ENCODE measurements at regions not wholly inside any gene's neighbourhood (a gene's known extent, or its start where the extent isn't known, plus 50 kb on each side); places are given as distances from the start of the nearest gene placed in this dataset.

GRCh38 chr11:34816698-34817213 lies 99.4 kb downstream of the APIP start:
- Histone ChIP-seq H3K9me3 (ENCODE audit: control insufficient read depth, insufficient read depth, low read depth, low read length) (peaks cover 7% of the 10 kb centered on the region; the same call in 1 of the 2 replicates), H3K27ac (ENCODE audit: low read length) (no peak overlapping the region), H3K4me3 (ENCODE audit: low read depth in 2 of 2, low read length in 2 of 2) (no peak overlapping the region), H3K4me1 (ENCODE audit: control insufficient read depth, insufficient read depth, low read length) (no peaks in the 10 kb centered on the region), H3K27me3 (ENCODE audit: control insufficient read depth, insufficient read depth, low read length) (no peaks in the 10 kb centered on the region), H3K36me3 (ENCODE audit: control insufficient read depth, insufficient read depth, low read length) (no peaks in the 10 kb centered on the region)
- ATAC-seq, result no peak
- intact Hi-C loops (cut with micrococcal nuclease; ENCODE audit: unreplicated experiment) (no loop called here), in situ Hi-C loops (cut with HindIII; ENCODE audit: low pct_unique_long_range_greater_than_20kb, low sequenced_read_pairs) (no loop called here)
- no peak for TF ChIP-seq SIN3A (IDR thresholded peaks at IDR 0.05; ENCODE audit: borderline replicate concordance, insufficient read depth, low read depth, low read length)
- TF ChIP-seq CTCF (IDR thresholded peaks at IDR 0.05), result no peak
- TF ChIP-seq REST (IDR thresholded peaks at IDR 0.05; ENCODE audit: insufficient read depth in 1 of 2, low read depth in 2 of 2, low read length in 1 of 2), result no peak
- TF ChIP-seq TCF7L2 (IDR thresholded peaks at IDR 0.05; ENCODE audit: low read depth, low read length), result no peak
- TF ChIP-seq POLR2AphosphoS5 (IDR thresholded peaks at IDR 0.05; ENCODE audit: low read depth, low read length), result no peak
- no TSS peak for BruUV-seq (replicated peaks)
- CTCF ChIA-PET, result no interaction called here
- POLR2A ChIA-PET, result no interaction called here
- DNase-seq (ENCODE audit: low read depth, low spot score), result no peak

DNA sequence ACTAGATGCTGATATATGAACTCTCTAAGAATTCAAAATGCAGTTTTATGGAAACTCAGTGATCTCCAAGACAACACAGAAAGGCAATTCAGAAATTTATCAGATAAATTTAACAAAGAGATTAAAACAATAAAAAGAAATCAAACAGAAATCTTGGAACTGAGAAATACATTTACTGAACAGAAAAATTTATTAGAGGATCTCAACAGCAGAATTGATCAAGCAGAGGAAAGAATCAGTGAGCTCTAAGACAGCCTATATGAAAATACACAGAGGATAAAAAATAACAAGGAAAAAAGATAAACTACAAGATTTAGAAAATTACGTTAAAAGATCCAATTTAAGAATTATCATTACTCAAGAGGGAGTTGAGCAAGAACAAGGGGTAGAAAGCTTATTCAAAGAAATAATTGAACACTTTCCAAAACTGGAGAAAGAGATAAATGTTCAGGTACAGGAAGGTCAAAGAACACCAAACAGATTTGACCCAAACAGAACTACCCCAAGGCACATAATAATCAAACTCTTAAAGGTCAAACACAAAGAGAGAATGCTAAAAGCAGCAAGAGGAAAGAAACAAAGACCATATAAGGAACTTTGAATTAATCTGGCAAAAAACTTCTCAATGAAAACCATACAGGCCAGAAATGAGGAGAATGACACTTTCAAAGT lies 103.1 kb downstream of the APIP start:
- intact Hi-C loops (cut with micrococcal nuclease; ENCODE audit: unreplicated experiment) (no loop called here), in situ Hi-C loops (cut with HindIII; ENCODE audit: low pct_unique_long_range_greater_than_20kb, low sequenced_read_pairs) (no loop called here)
- H3K4me1 ChIP-seq (ENCODE audit: control insufficient read depth, insufficient read depth, low read length), result no peaks in the 10 kb centered on the region
- ATAC-seq (no peak), DNase-seq (ENCODE audit: low read depth, low spot score) (no peak)
- ChIA-PET POLR2A (interaction anchor here (0.8 kb wide), 1 partner anchor 22 kb away, joined by 3 read pairs; no protein-coding TSS in a partner anchor), CTCF (no interaction called here)
- BruUV-seq (replicated peaks), result no TSS peak
- H3K27me3 ChIP-seq (ENCODE audit: control insufficient read depth, insufficient read depth, low read length), result peaks cover 2% of the 10 kb centered on the region; the same call in 1 of the 2 replicates
- no peak overlapping the region for H3K27ac ChIP-seq (ENCODE audit: low read length)
- H3K4me3 ChIP-seq (ENCODE audit: low read depth in 2 of 2, low read length in 2 of 2), result no peak overlapping the region
- H3K9me3 ChIP-seq (ENCODE audit: control insufficient read depth, insufficient read depth, low read depth, low read length), result peaks cover 7% of the 10 kb centered on the region; the same call in 1 of the 2 replicates
- TF ChIP-seq SIN3A (IDR thresholded peaks at IDR 0.05; ENCODE audit: borderline replicate concordance, insufficient read depth, low read depth, low read length) (no peak), POLR2AphosphoS5 (IDR thresholded peaks at IDR 0.05; ENCODE audit: low read depth, low read length) (no peak), REST (IDR thresholded peaks at IDR 0.05; ENCODE audit: insufficient read depth in 1 of 2, low read depth in 2 of 2, low read length in 1 of 2) (no peak), TCF7L2 (IDR thresholded peaks at IDR 0.05; ENCODE audit: low read depth, low read length) (no peak), CTCF (IDR thresholded peaks at IDR 0.05) (no peak)
- H3K36me3 ChIP-seq (ENCODE audit: control insufficient read depth, insufficient read depth, low read length), result no peaks in the 10 kb centered on the region

Measured in Panc1 (cell line).